ENCODE measurements at regions not wholly inside any gene's neighbourhood (a gene's known extent, or its start where the extent isn't known, plus 50 kb on each side); places are given as distances from the start of the nearest gene placed in this dataset.

- no peak overlapping the region for H3K4me3 ChIP-seq (ENCODE audit: control insufficient read depth in 1 of 7, extremely low read depth in 1 of 7, insufficient read depth in 4 of 7, low read depth in 2 of 7, low read length in 6 of 7)
- H3K36me3 ChIP-seq (ENCODE audit: control insufficient read depth in 4 of 4, insufficient read depth in 4 of 4, low read length in 3 of 4), result no peaks in the 10 kb centered on the region
- H3K27me3 ChIP-seq (replicated peaks in 2 of 5; ENCODE audit: control insufficient read depth in 4 of 5, insufficient read depth in 5 of 5, low read length in 4 of 5), result no peaks in the 10 kb centered on the region
- WGBS (ENCODE audit: insufficient coverage), result 96% methylated on average over 6 of the region's 7 CpGs
- H3K4me1 ChIP-seq (ENCODE audit: control extremely low read depth in 1 of 4, control insufficient read depth in 4 of 4, insufficient read depth in 4 of 4, low read length in 3 of 4), result peaks cover 0 to 4% (median 0%) of the 10 kb centered on the region in 4 experiments
- H3K9me3 ChIP-seq (ENCODE audit: control extremely low read depth in 1 of 5, control insufficient read depth in 4 of 5, insufficient read depth in 2 of 5, low read depth in 1 of 5, low read length in 4 of 5), result no peaks in the 10 kb centered on the region
- DNase-seq, result no peak
- ChIA-PET CTCF (no interaction called here), POLR2A (no interaction called here)
- H3K27ac ChIP-seq (ENCODE audit: insufficient read depth in 1 of 2, low read depth in 1 of 2, low read length in 2 of 2, poor library complexity in 1 of 2, severe bottlenecking in 2 of 2), result no peak overlapping the region
Observed at GRCh38 chr9:686321-686813, 155.1 kb upstream of the DMRT1 start.

GRCh38 chr9:687034-687785 is 154.3 kb upstream of the DMRT1 start:
- Histone ChIP-seq H3K27ac (ENCODE audit: insufficient read depth in 1 of 2, low read depth in 1 of 2, low read length in 2 of 2, poor library complexity in 1 of 2, severe bottlenecking in 2 of 2) (no peak overlapping the region), H3K9me3 (ENCODE audit: control extremely low read depth in 1 of 5, control insufficient read depth in 4 of 5, insufficient read depth in 2 of 5, low read depth in 1 of 5, low read length in 4 of 5) (no peaks in the 10 kb centered on the region), H3K4me3 (ENCODE audit: control insufficient read depth in 1 of 7, extremely low read depth in 1 of 7, insufficient read depth in 4 of 7, low read depth in 2 of 7, low read length in 6 of 7) (no peak overlapping the region), H3K4me1 (ENCODE audit: control extremely low read depth in 1 of 4, control insufficient read depth in 4 of 4, insufficient read depth in 4 of 4, low read length in 3 of 4) (peaks cover 0 to 8% (median 0%) of the 10 kb centered on the region in 4 experiments), H3K27me3 (replicated peaks in 2 of 5; ENCODE audit: control insufficient read depth in 4 of 5, insufficient read depth in 5 of 5, low read length in 4 of 5) (no peaks in the 10 kb centered on the region), H3K36me3 (ENCODE audit: control insufficient read depth in 4 of 4, insufficient read depth in 4 of 4, low read length in 3 of 4) (no peaks in the 10 kb centered on the region)
- ChIA-PET CTCF (no interaction called here), POLR2A (no interaction called here)
- no peak for DNase-seq
- 93% methylated on average over 2 of the region's 4 CpGs for WGBS (ENCODE audit: insufficient coverage)

DNA sequence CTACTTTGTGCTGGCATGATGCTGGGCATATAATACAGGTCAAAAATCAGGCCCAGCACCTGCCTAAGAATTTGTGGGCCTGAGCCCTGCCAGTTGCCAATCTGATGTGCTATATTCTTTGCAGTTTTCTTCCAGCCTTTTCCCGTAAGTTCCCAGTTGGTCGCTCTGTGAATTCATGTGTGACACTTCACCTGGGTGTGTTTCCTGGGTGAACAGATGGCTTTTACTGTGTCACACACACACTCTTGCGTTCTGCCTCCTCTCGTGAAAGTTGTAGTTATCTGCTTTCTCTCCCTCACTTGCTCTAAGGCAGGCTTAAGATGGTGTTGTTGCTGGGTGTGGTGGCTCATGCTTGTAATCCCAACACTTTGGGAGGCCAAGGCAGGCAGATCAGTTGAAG is 153.5 kb upstream of the DMRT1 start:
- H3K27me3 ChIP-seq (replicated peaks in 2 of 5; ENCODE audit: control insufficient read depth in 4 of 5, insufficient read depth in 5 of 5, low read length in 4 of 5), result no peaks in the 10 kb centered on the region
- 86% methylated on average over 1 of the region's 4 CpGs for WGBS (ENCODE audit: insufficient coverage)
- no peak overlapping the region for H3K4me3 ChIP-seq (ENCODE audit: control insufficient read depth in 1 of 7, extremely low read depth in 1 of 7, insufficient read depth in 4 of 7, low read depth in 2 of 7, low read length in 6 of 7)
- peaks cover 0 to 13% (median 2%) of the 10 kb centered on the region in 4 experiments for H3K4me1 ChIP-seq (ENCODE audit: control extremely low read depth in 1 of 4, control insufficient read depth in 4 of 4, insufficient read depth in 4 of 4, low read length in 3 of 4)
- no peak overlapping the region for H3K27ac ChIP-seq (ENCODE audit: insufficient read depth in 1 of 2, low read depth in 1 of 2, low read length in 2 of 2, poor library complexity in 1 of 2, severe bottlenecking in 2 of 2)
- H3K9me3 ChIP-seq (ENCODE audit: control extremely low read depth in 1 of 5, control insufficient read depth in 4 of 5, insufficient read depth in 2 of 5, low read depth in 1 of 5, low read length in 4 of 5), result no peaks in the 10 kb centered on the region
- H3K36me3 ChIP-seq (ENCODE audit: control insufficient read depth in 4 of 4, insufficient read depth in 4 of 4, low read length in 3 of 4), result no peaks in the 10 kb centered on the region
- POLR2A ChIA-PET, result no interaction called here
- CTCF ChIA-PET, result no interaction called here
- no peak for DNase-seq

DNA sequence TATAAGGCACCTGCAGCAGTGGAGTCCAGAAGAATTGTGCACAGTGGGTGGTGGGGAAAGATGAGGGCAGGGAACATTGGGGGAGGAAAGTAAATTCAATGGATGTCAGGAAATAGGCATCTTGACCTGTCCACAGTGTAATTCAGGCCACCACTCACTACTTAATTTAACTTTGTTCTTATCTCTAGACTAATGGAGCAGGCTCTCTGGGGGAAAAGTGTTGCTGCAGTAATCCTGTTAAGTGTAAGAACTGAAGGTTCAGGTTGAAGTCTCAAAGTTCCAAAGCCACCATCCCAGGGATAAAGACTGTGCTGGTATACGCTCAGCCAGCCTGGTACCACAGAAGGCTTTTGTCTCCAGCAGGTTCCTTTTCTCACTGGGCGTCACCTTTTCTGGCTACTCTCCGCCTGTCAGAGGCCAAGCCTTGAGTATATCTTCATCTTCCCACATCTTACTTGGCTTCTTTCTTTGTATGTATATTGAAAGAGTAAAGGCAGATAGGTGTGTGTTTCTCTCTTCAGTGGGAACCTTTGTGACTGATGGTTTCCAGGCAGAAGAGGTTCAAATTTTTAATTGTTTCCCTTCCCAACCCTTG is 150.9 kb upstream of the DMRT1 start:
- H3K27ac ChIP-seq (ENCODE audit: insufficient read depth in 1 of 2, low read depth in 1 of 2, low read length in 2 of 2, poor library complexity in 1 of 2, severe bottlenecking in 2 of 2), result no peak overlapping the region
- no peaks in the 10 kb centered on the region for H3K36me3 ChIP-seq (ENCODE audit: control insufficient read depth in 4 of 4, insufficient read depth in 4 of 4, low read length in 3 of 4)
- no peaks in the 10 kb centered on the region for H3K9me3 ChIP-seq (ENCODE audit: control extremely low read depth in 1 of 5, control insufficient read depth in 4 of 5, insufficient read depth in 2 of 5, low read depth in 1 of 5, low read length in 4 of 5)
- H3K4me3 ChIP-seq (ENCODE audit: control insufficient read depth in 1 of 7, extremely low read depth in 1 of 7, insufficient read depth in 4 of 7, low read depth in 2 of 7, low read length in 6 of 7), result no peak overlapping the region
- H3K27me3 ChIP-seq (replicated peaks in 2 of 5; ENCODE audit: control insufficient read depth in 4 of 5, insufficient read depth in 5 of 5, low read length in 4 of 5), result no peaks in the 10 kb centered on the region
- no CpG with 5 or more reads among the region's 3 CpGs for WGBS (ENCODE audit: insufficient coverage)
- H3K4me1 ChIP-seq (ENCODE audit: control extremely low read depth in 1 of 4, control insufficient read depth in 4 of 4, insufficient read depth in 4 of 4, low read length in 3 of 4), result peaks cover 0 to 31% (median 19%) of the 10 kb centered on the region in 4 experiments
- no peak for DNase-seq
- ChIA-PET CTCF (interaction anchor here (0.6 kb wide), 1 partner anchor 1363 kb away, joined by 3 read pairs; no protein-coding TSS in a partner anchor), POLR2A (no interaction called here)

GRCh38 chr9:691825-692400 is 149.6 kb upstream of the DMRT1 start:
- no peaks in the 10 kb centered on the region for H3K36me3 ChIP-seq (ENCODE audit: control insufficient read depth in 4 of 4, insufficient read depth in 4 of 4, low read length in 3 of 4)
- POLR2A ChIA-PET, result no interaction called here
- no peak overlapping the region for H3K4me3 ChIP-seq (ENCODE audit: control insufficient read depth in 1 of 7, extremely low read depth in 1 of 7, insufficient read depth in 4 of 7, low read depth in 2 of 7, low read length in 6 of 7)
- H3K27me3 ChIP-seq (replicated peaks in 2 of 5; ENCODE audit: control insufficient read depth in 4 of 5, insufficient read depth in 5 of 5, low read length in 4 of 5), result no peaks in the 10 kb centered on the region
- H3K4me1 ChIP-seq (ENCODE audit: control extremely low read depth in 1 of 4, control insufficient read depth in 4 of 4, insufficient read depth in 4 of 4, low read length in 3 of 4), result peaks cover 0 to 37% (median 20%) of the 10 kb centered on the region in 4 experiments
- peak in 2 of 3 donors; percentile 46 to 76 for DNase-seq
- WGBS (ENCODE audit: insufficient coverage), result 46% methylated on average over 2 of the region's 3 CpGs
- CTCF ChIA-PET, result interaction anchor here (0.6 to 0.7 kb wide), 2 partner anchors 37 to 42 kb away, joined by 3 read pairs; no protein-coding TSS in a partner anchor
- H3K27ac ChIP-seq (ENCODE audit: insufficient read depth in 1 of 2, low read depth in 1 of 2, low read length in 2 of 2, poor library complexity in 1 of 2, severe bottlenecking in 2 of 2), result no peak overlapping the region
- no peaks in the 10 kb centered on the region for H3K9me3 ChIP-seq (ENCODE audit: control extremely low read depth in 1 of 5, control insufficient read depth in 4 of 5, insufficient read depth in 2 of 5, low read depth in 1 of 5, low read length in 4 of 5)

- Histone ChIP-seq H3K27ac (ENCODE audit: insufficient read depth in 1 of 2, low read depth in 1 of 2, low read length in 2 of 2, poor library complexity in 1 of 2, severe bottlenecking in 2 of 2) (no peak overlapping the region), H3K9me3 (ENCODE audit: control extremely low read depth in 1 of 5, control insufficient read depth in 4 of 5, insufficient read depth in 2 of 5, low read depth in 1 of 5, low read length in 4 of 5) (no peaks in the 10 kb centered on the region), H3K4me1 (ENCODE audit: control extremely low read depth in 1 of 4, control insufficient read depth in 4 of 4, insufficient read depth in 4 of 4, low read length in 3 of 4) (peaks cover 0 to 39% (median 22%) of the 10 kb centered on the region in 4 experiments), H3K36me3 (ENCODE audit: control insufficient read depth in 4 of 4, insufficient read depth in 4 of 4, low read length in 3 of 4) (no peaks in the 10 kb centered on the region), H3K4me3 (ENCODE audit: control insufficient read depth in 1 of 7, extremely low read depth in 1 of 7, insufficient read depth in 4 of 7, low read depth in 2 of 7, low read length in 6 of 7) (no peak overlapping the region), H3K27me3 (replicated peaks in 2 of 5; ENCODE audit: control insufficient read depth in 4 of 5, insufficient read depth in 5 of 5, low read length in 4 of 5) (no peaks in the 10 kb centered on the region)
- ChIA-PET POLR2A (interaction anchor here (0.6 kb wide), 1 partner anchor 291 kb away, joined by 3 read pairs; no protein-coding TSS in a partner anchor), CTCF (interaction anchor here (0.6 to 1.0 kb wide), 2 partner anchors 9 to 43 kb away, joined by 3 read pairs; no protein-coding TSS in a partner anchor)
- 100% methylated on average over 1 of the region's 4 CpGs for WGBS (ENCODE audit: insufficient coverage)
- no peak for DNase-seq
Observed at GRCh38 chr9:692636-693129, 148.8 kb upstream of the DMRT1 start.

All from common myeloid progenitor, CD34-positive (primary cell).